KMS-11 (cell line): ENCODE measurements at regions not wholly inside any gene's neighbourhood (a gene's known extent, or its start where the extent isn't known, plus 50 kb on each side); places are given as distances from the start of the nearest gene placed in this dataset.

ENCODE experiments used
- H2AFZ ChIP-seq: fragments of 200-600 bp; sonication (generic); 2 replicates; pipeline ENCODE4 v1.6.1; 2016; ENCODE audit warnings: antibody characterized with exemption, mixed run types, low read depth
- H3K27ac ChIP-seq: fragments of 200-600 bp; sonication (generic); 2 replicates; pipeline ENCODE4 v1.6.1; 2016; ENCODE audit warnings: mild to moderate bottlenecking, mixed run types
- H3K27me3 ChIP-seq: fragments of 200-600 bp; sonication (generic); 2 replicates; pipeline ENCODE4 v1.6.1; 2017; ENCODE audit warnings: mild to moderate bottlenecking, low read depth, mixed run types, moderate library complexity; ENCODE audit not compliant: insufficient read depth
- H3K36me3 ChIP-seq: fragments of 200-600 bp; sonication (generic); 2 replicates; pipeline ENCODE4 v1.6.1; 2017; ENCODE audit warnings: mild to moderate bottlenecking, mixed run types; ENCODE audit not compliant: insufficient read depth
- H3K4me1 ChIP-seq: fragments of 200-600 bp; sonication (generic); 2 replicates; pipeline ENCODE4 v1.6.1; 2016; ENCODE audit warnings: mild to moderate bottlenecking, low read depth, mixed run types; ENCODE audit not compliant: poor library complexity, severe bottlenecking
- H3K4me2 ChIP-seq: fragments of 200-600 bp; sonication (generic); 2 replicates; pipeline ENCODE4 v1.7.0; 2016; ENCODE audit warnings: mild to moderate bottlenecking, mixed run types
- H3K4me3 ChIP-seq: fragments of 200-600 bp; sonication (generic); IDR thresholded peaks from 2 replicates; pipeline ENCODE4 v1.6.1; 2017; ENCODE audit warnings: low read depth, low read length, mixed read lengths; ENCODE audit not compliant: insufficient read depth
- H3K79me2 ChIP-seq: fragments of 200-600 bp; sonication (generic); 2 replicates; pipeline ENCODE4 v1.6.1; 2016; ENCODE audit warnings: low read depth, mixed run types; ENCODE audit not compliant: insufficient read depth
- H3K9ac ChIP-seq: fragments of 200-600 bp; sonication (generic); 2 replicates; pipeline ENCODE4 v1.6.1; 2016; ENCODE audit warnings: mild to moderate bottlenecking, mixed run types
- H4K20me1 ChIP-seq: fragments of 200-600 bp; sonication (generic); 2 replicates; pipeline ENCODE4 v1.6.1; 2016; ENCODE audit warnings: mild to moderate bottlenecking, mixed run types; ENCODE audit not compliant: insufficient read depth
- TF ChIP-seq, protein P1 (sequence below): fragments of 200-600 bp; sonication (generic); conservative IDR thresholded peaks from 2 replicates; pipeline ENCODE4 v1.6.1; 2017; ENCODE audit warnings: low read depth, mild to moderate bottlenecking, antibody characterized with exemption, low read length, moderate library complexity, mixed read lengths

DNA sequence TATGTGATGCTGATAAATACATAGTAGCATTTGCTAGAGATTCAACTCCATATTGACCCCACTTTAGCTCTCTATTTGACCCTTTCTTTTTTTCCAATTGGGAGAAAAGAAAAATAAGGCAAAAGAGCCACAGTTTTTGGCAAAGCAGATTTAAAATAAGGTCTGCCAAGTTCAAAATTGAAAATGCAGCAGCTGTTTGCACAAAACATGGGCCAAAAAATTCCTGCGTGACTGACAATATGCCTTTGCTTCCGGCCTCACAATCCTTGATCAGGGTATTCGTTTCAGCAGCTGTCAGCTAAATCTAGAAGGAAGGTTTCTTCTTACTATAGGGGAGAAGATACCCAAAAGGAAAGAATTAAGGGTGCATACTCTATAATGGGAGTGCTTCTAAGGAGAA lies 563.5 kb upstream of the CCDC54 start:
- Histone ChIP-seq H3K79me2 (no peaks in the 10 kb centered on the region), H3K27me3 (no peaks in the 10 kb centered on the region)

DNA sequence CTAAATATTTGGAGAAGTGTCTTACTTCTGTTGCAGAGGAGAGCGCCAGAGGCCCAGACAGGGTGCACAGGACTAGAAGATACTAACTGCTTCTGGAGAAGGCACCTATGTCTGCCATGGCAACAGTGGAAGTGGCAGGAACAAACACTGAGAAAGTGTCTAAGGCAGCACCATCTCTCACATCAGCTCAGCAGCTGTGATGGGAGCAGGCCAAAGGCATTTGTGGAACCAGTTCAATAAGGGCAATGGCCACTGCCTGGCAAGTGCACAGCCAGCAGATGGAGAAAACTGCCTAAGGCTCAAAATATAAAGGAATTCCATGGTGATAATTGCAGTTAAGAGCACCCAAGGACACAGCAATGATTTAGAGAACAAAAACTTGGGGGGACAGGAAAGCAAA lies 563.0 kb upstream of the CCDC54 start:
- Histone ChIP-seq H3K79me2 (no peaks in the 10 kb centered on the region), H3K4me3 (no peak overlapping the region), H3K9ac (no peak overlapping the region), H3K4me1 (no peaks in the 10 kb centered on the region), H3K27me3 (no peaks in the 10 kb centered on the region), H3K36me3 (no peaks in the 10 kb centered on the region), H4K20me1 (no peaks in the 10 kb centered on the region), H2AFZ (no peak overlapping the region), H3K27ac (no peak overlapping the region), H3K4me2 (no peak overlapping the region)
- TF ChIP-seq, protein P1, sequence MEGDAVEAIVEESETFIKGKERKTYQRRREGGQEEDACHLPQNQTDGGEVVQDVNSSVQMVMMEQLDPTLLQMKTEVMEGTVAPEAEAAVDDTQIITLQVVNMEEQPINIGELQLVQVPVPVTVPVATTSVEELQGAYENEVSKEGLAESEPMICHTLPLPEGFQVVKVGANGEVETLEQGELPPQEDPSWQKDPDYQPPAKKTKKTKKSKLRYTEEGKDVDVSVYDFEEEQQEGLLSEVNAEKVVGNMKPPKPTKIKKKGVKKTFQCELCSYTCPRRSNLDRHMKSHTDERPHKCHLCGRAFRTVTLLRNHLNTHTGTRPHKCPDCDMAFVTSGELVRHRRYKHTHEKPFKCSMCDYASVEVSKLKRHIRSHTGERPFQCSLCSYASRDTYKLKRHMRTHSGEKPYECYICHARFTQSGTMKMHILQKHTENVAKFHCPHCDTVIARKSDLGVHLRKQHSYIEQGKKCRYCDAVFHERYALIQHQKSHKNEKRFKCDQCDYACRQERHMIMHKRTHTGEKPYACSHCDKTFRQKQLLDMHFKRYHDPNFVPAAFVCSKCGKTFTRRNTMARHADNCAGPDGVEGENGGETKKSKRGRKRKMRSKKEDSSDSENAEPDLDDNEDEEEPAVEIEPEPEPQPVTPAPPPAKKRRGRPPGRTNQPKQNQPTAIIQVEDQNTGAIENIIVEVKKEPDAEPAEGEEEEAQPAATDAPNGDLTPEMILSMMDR, result no peak

More for the DNA sequence above, 563.5 kb upstream of the CCDC54 start:
- Histone ChIP-seq H3K4me1 (no peaks in the 10 kb centered on the region), H4K20me1 (no peaks in the 10 kb centered on the region), H3K9ac (no peak overlapping the region), H2AFZ (no peak overlapping the region), H3K36me3 (no peaks in the 10 kb centered on the region), H3K4me3 (no peak overlapping the region), H3K27ac (no peak overlapping the region), H3K4me2 (no peak overlapping the region)
- TF ChIP-seq, protein P1, result no peak

DNA sequence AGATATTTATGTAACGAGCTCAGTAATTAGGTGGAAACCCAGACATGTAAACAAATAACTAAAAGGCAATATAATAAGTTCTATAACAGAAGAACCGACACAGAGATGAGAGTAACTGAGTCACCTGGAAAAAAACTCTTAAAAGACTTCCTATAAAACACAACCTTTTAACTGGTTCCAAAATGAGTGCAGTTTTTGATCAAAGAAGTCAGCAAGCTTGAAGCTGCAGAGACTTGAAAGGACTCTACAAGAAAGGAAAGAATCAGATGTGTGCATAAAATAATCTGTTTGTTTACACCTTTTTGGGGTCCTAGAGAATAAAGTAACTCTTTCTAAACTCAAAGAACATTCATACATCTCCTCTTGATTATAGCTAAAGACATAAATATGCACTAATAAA lies 560.4 kb upstream of the CCDC54 start:
- Histone ChIP-seq H3K27me3 (no peaks in the 10 kb centered on the region), H2AFZ (no peak overlapping the region), H3K9ac (no peak overlapping the region), H3K4me2 (no peak overlapping the region), H4K20me1 (no peaks in the 10 kb centered on the region), H3K79me2 (no peaks in the 10 kb centered on the region), H3K27ac (no peak overlapping the region), H3K36me3 (no peaks in the 10 kb centered on the region), H3K4me1 (no peaks in the 10 kb centered on the region), H3K4me3 (no peak overlapping the region)
- TF ChIP-seq, protein P1, result no peak

DNA sequence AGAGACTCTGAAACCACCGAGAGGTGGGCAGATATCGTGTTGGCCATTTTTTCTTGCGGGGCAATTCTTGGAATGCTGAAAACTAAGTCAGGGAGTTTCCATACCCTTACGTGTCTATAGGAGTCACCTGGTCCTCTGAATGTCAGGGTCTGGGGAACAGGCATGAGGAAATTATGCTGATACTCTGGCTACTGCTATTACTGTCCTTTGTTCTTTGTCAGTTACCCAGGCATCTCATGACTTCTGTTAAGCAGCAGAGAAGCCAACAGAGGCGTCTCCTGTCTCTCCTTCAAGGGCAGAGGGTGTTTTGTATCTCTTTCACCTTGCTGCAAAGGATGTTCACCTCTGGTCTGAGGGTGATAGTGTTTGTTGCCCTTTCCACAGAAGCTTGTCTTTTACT lies 559.5 kb upstream of the CCDC54 start:
- Histone ChIP-seq H2AFZ (no peak overlapping the region), H4K20me1 (no peaks in the 10 kb centered on the region), H3K9ac (no peak overlapping the region), H3K27me3 (no peaks in the 10 kb centered on the region), H3K27ac (no peak overlapping the region), H3K4me1 (no peaks in the 10 kb centered on the region), H3K4me2 (no peak overlapping the region), H3K79me2 (no peaks in the 10 kb centered on the region), H3K4me3 (no peak overlapping the region), H3K36me3 (no peaks in the 10 kb centered on the region)
- TF ChIP-seq, protein P1, result no peak

DNA sequence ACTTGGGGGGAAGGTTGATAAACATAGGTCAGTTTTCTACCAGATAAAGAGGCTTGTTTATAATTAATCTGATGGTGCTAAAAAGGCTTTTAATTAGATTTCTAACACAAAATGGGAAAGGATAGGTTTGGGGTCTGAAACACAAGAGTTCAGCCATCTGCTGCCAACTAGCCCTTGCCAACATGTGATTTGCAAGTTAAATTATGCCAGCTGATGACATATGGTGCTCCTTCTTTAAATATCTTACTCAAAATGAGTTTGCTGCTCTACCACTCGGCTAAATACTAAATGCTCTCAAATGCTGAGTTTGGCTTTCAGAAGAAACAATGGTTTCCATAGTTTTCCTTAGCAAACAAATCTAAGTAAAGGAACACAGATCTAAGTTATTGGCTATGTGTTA lies 557.8 kb upstream of the CCDC54 start:
- H3K9ac ChIP-seq, result no peak overlapping the region
- no peak overlapping the region for H2AFZ ChIP-seq
- H3K4me3 ChIP-seq, result no peak overlapping the region
- no peaks in the 10 kb centered on the region for H3K36me3 ChIP-seq
- no peaks in the 10 kb centered on the region for H4K20me1 ChIP-seq
- TF ChIP-seq, protein P1, result no peak
- no peak overlapping the region for H3K4me2 ChIP-seq
- H3K4me1 ChIP-seq, result no peaks in the 10 kb centered on the region
- H3K27ac ChIP-seq, result no peak overlapping the region
- no peaks in the 10 kb centered on the region for H3K79me2 ChIP-seq
- no peaks in the 10 kb centered on the region for H3K27me3 ChIP-seq
